ENCODE measurements at regions not wholly inside any gene's neighbourhood (a gene's known extent, or its start where the extent isn't known, plus 50 kb on each side); places are given as distances from the start of the nearest gene placed in this dataset.

- no peak overlapping the region for H3K4me3 ChIP-seq (ENCODE audit: control insufficient read depth in 2 of 3, extremely low read depth in 1 of 3, insufficient read depth in 2 of 3, low read depth in 1 of 3, low read length in 3 of 3)
- no peak overlapping the region for H3K4me2 ChIP-seq (ENCODE audit: control insufficient read depth, extremely low read depth, insufficient read depth, low read depth, low read length)
- H3K4me1 ChIP-seq (ENCODE audit: control insufficient read depth, extremely low read depth, insufficient read depth, low read length) = peaks cover 10% of the 10 kb centered on the region
- DNase-seq (ENCODE audit: low read depth, low spot score) (no peak), FAIRE-seq (no peak)
- no peak for TF ChIP-seq EZH2 (IDR thresholded peaks at IDR 0.05; ENCODE audit: low read length)
- TF ChIP-seq, protein P1, sequence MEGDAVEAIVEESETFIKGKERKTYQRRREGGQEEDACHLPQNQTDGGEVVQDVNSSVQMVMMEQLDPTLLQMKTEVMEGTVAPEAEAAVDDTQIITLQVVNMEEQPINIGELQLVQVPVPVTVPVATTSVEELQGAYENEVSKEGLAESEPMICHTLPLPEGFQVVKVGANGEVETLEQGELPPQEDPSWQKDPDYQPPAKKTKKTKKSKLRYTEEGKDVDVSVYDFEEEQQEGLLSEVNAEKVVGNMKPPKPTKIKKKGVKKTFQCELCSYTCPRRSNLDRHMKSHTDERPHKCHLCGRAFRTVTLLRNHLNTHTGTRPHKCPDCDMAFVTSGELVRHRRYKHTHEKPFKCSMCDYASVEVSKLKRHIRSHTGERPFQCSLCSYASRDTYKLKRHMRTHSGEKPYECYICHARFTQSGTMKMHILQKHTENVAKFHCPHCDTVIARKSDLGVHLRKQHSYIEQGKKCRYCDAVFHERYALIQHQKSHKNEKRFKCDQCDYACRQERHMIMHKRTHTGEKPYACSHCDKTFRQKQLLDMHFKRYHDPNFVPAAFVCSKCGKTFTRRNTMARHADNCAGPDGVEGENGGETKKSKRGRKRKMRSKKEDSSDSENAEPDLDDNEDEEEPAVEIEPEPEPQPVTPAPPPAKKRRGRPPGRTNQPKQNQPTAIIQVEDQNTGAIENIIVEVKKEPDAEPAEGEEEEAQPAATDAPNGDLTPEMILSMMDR (optimal IDR thresholded peaks at IDR 0.05 in 1 of 3, IDR thresholded peaks at IDR 0.05 in 1 of 3, conservative IDR thresholded peaks at IDR 0.05 in 1 of 3; ENCODE audit: extremely low read depth in 1 of 3, insufficient read depth in 2 of 3, low read length in 3 of 3) = no peak
- H3K9me1 ChIP-seq (ENCODE audit: control insufficient read depth, extremely low read depth, insufficient read depth, low read length) = no peaks in the 10 kb centered on the region
- no peaks in the 10 kb centered on the region for H3K79me2 ChIP-seq (ENCODE audit: control insufficient read depth, insufficient read depth, low read length)
- H3K9ac ChIP-seq (ENCODE audit: control insufficient read depth, extremely low read depth, insufficient read depth, low read length) = no peak overlapping the region
- no peaks in the 10 kb centered on the region for H4K20me1 ChIP-seq (ENCODE audit: control insufficient read depth, extremely low read depth, insufficient read depth, low read length)
- H3K36me3 ChIP-seq (ENCODE audit: control insufficient read depth in 2 of 2, extremely low read depth in 1 of 2, insufficient read depth in 2 of 2, low read length in 2 of 2) = no peaks in the 10 kb centered on the region
- H3K27me3 ChIP-seq (ENCODE audit: control insufficient read depth, extremely low read depth, insufficient read depth, low read length) = no peaks in the 10 kb centered on the region
- dilution Hi-C loops (cut with MboI; ENCODE audit: extremely low pct_ligation_motif_present, low sequenced_read_pairs) = no loop called here
- H2AFZ ChIP-seq (ENCODE audit: control insufficient read depth, low read length) = no peak overlapping the region
- no peak overlapping the region for H3K27ac ChIP-seq (ENCODE audit: control insufficient read depth, insufficient read depth, low read length)
- H3K9me3 ChIP-seq (ENCODE audit: control insufficient read depth, low read depth, low read length) = no peaks in the 10 kb centered on the region
Measured at GRCh38 chr2:150292192-150292591, 195.3 kb downstream of the RND3 start.

GRCh38 chr2:150286730-150287362 lies 200.6 kb downstream of the RND3 start:
- Histone ChIP-seq H4K20me1 (ENCODE audit: control insufficient read depth, extremely low read depth, insufficient read depth, low read length) (no peaks in the 10 kb centered on the region), H3K9me3 (ENCODE audit: control insufficient read depth, low read depth, low read length) (no peaks in the 10 kb centered on the region), H3K9me1 (ENCODE audit: control insufficient read depth, extremely low read depth, insufficient read depth, low read length) (no peaks in the 10 kb centered on the region), H3K36me3 (ENCODE audit: control insufficient read depth in 2 of 2, extremely low read depth in 1 of 2, insufficient read depth in 2 of 2, low read length in 2 of 2) (no peaks in the 10 kb centered on the region), H3K27ac (ENCODE audit: control insufficient read depth, insufficient read depth, low read length) (no peak overlapping the region), H3K4me1 (ENCODE audit: control insufficient read depth, extremely low read depth, insufficient read depth, low read length) (peaks cover 6% of the 10 kb centered on the region), H3K4me3 (ENCODE audit: control insufficient read depth in 2 of 3, extremely low read depth in 1 of 3, insufficient read depth in 2 of 3, low read depth in 1 of 3, low read length in 3 of 3) (no peak overlapping the region), H3K4me2 (ENCODE audit: control insufficient read depth, extremely low read depth, insufficient read depth, low read depth, low read length) (peak overlapping the region; percentile 18), H3K27me3 (ENCODE audit: control insufficient read depth, extremely low read depth, insufficient read depth, low read length) (no peaks in the 10 kb centered on the region), H3K9ac (ENCODE audit: control insufficient read depth, extremely low read depth, insufficient read depth, low read length) (no peak overlapping the region), H2AFZ (ENCODE audit: control insufficient read depth, low read length) (no peak overlapping the region), H3K79me2 (ENCODE audit: control insufficient read depth, insufficient read depth, low read length) (no peaks in the 10 kb centered on the region)
- no peak for TF ChIP-seq EZH2 (IDR thresholded peaks at IDR 0.05; ENCODE audit: low read length)
- TF ChIP-seq, protein P1 (optimal IDR thresholded peaks at IDR 0.05 in 1 of 3, IDR thresholded peaks at IDR 0.05 in 1 of 3, conservative IDR thresholded peaks at IDR 0.05 in 1 of 3; ENCODE audit: extremely low read depth in 1 of 3, insufficient read depth in 2 of 3, low read length in 3 of 3) = no peak
- FAIRE-seq (no peak), DNase-seq (ENCODE audit: low read depth, low spot score) (no peak)
- dilution Hi-C loops (cut with MboI; ENCODE audit: extremely low pct_ligation_motif_present, low sequenced_read_pairs) = no loop called here

All from keratinocyte (primary cell).